Muscle of arm (tissue), 1 donor: ENCODE measurements at regions not wholly inside any gene's neighbourhood (a gene's known extent, or its start where the extent isn't known, plus 50 kb on each side); places are given as distances from the start of the nearest gene placed in this dataset.
"Not testable (repeated sequence)": the region's sequence is repeated elsewhere in the genome, so short reads cannot be mapped to it uniquely, and the experiment has no call there.

Experiments
- DNase-seq: peaks from one replicate; pipeline ENCODE4 v3.0.0-alpha.2; 2013

DNA sequence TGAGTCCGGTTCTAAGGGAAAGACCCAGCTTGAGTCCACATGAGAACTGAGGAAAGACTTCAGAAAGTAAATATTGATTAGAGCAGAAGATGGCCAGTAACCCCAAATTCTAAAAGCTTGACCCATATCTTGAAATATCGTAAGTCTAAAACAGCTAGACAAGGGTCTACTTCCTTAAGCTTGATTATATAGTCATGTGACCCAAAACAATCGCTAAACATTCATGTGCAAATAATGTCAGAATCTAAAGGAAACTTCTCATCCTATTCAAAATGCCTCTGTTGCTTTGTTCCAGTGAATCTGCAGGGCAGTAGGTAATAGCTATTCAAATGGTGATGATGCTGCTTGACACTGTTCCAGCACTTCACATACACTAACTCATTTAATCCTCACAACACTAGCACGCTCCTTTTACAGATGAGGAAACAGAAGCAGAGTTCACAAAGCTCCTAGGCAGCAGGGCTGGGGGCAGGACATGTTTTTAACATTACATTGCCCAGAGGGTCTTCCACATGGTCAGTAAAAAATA lies 52.6 kb downstream of the TCF20 start:
- DNase-seq = no peak

GRCh38 chr22:42217019-42217751 lies 53.3 kb downstream of the TCF20 start:
- DNase-seq = no peak

DNA sequence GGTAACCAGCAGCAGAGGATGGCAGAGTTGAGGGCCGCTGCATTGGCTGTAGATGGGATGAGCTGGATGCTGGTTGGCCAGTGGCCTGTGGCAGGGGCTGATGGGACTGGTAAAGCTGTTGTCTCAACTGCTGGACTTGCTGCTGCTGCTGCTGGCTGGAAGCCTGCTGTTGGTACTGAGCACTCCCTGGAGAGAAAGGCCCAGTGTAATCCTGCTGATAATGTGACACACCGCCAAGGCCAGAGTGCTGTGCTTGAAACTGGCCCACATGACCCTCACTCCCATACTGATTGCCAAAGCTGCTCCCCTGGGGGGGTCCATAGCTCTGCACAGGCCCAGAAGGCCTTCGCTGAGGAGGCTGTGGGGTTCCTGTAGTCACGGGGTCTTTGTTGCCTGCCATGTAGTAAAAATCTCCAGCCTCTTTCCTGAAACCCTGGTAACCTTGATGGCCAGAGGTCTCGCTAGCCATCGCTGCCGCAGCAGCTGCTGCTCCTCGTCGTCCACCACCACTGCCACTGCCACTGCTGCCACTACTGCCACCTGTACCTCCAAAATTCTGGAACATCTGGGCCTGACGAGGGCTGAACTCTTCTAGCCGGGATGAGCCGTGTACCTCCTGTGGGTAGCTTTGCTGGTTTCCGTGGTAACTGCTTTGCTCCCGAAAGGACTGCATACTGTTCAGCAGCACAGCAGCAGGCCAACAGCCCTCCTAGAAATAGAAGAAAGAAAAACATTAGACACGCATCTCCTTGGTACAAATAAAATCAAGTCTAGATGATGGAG lies 55.6 kb downstream of the TCF20 start:
- DNase-seq = no peak

- DNase-seq = no peak
Measured at GRCh38 chr22:42208362-42208761, 62.1 kb downstream of the TCF20 start.

- DNase-seq = no peak
Measured at GRCh38 chr22:42207918-42208317, 62.5 kb downstream of the TCF20 start.

- no peak for DNase-seq
Measured at GRCh38 chr22:42203609-42204008, 66.8 kb downstream of the TCF20 start.

DNA sequence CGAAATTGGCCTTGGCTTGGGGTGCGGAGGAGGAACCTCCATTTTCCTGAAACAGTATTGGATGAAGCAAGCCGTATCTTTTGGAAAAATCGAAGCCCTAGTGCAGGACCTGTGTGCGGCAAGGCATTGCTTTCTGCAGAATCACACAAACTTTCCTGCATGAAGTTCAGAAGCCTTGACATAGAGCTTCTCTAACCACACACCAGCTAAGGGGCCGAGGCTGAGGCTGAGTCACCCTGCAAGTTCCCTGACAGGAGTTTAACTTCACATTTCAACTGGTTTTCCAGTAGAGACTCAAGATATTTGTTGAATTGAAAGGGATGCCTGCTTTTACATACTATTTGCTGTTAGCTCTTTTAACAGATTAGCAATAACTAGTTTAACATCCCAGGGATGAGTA lies 67.8 kb downstream of the TCF20 start:
- DNase-seq = no peak

GRCh38 chr22:42202048-42202447 lies 68.4 kb downstream of the TCF20 start:
- DNase-seq = no peak

GRCh38 chr22:42199025-42199424 lies 68.4 kb upstream of the CYP2D6 start:
- DNase-seq = no peak

- no peak for DNase-seq
Measured at GRCh38 chr22:42198226-42198625, 67.6 kb upstream of the CYP2D6 start.

- DNase-seq = no peak
Measured at GRCh38 chr22:42196454-42196853, 65.8 kb upstream of the CYP2D6 start.

DNA sequence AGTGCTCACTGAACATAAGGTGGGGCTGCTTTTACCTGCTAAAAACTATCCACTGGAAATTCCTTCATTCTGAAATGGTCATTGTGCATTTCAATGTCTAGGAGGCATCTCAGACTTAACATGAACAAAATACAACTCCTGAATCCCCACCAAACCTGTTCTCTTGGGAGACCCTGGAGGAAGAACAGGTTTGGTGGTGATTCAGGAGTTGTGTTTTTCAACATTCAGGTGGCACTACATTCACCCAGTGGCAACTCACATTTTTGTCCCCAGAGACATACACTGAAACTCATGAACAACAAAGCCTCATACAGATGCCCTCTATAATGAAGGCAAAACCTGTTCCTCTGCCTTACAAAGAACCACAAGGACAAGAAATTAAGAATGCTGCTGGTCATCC lies 64.3 kb upstream of the CYP2D6 start:
- DNase-seq = no peak

GRCh38 chr22:42194104-42194851 lies 63.7 kb upstream of the CYP2D6 start:
- no peak for DNase-seq

DNA sequence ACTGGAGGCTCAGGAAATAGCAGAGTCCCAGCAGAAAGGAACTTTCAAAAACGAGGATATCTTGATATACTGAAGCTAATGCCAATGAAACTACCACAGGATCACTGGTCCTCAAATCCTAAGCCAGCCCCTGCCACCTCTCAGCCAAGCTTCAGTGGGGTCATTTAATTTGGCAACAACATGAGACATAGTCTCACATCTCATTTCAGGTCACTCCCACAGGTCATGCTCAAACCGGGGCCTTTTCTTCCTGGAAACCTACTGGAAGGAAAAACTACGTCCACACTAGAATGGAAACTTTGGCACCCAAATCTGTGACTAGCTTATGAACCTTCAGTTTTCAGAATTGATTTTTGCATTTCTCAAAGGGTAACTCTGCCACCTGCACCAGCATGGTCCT lies 61.9 kb upstream of the CYP2D6 start:
- DNase-seq = no peak

DNA sequence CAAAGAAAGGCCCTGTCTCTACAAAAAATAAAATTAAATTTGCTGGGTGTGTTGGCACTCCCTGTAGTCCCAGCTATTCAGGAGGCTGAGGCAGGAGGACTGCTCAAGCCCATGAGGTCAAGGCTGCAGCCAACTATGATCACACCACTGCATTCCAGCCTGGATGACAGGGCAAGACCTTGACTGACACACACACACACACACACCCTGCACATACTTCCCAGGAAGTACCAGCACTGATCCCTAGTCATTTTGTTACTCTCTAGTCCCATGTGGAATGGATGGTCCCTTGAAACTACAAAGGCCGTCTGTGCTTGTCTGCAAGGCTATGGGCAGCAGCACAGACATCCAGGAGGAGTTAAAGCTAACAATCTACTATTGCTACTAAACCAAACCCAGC lies 59.7 kb upstream of the CYP2D6 start:
- DNase-seq = no peak

- DNase-seq = no peak
Measured at GRCh38 chr22:42189761-42190160, 59.2 kb upstream of the CYP2D6 start.

DNA sequence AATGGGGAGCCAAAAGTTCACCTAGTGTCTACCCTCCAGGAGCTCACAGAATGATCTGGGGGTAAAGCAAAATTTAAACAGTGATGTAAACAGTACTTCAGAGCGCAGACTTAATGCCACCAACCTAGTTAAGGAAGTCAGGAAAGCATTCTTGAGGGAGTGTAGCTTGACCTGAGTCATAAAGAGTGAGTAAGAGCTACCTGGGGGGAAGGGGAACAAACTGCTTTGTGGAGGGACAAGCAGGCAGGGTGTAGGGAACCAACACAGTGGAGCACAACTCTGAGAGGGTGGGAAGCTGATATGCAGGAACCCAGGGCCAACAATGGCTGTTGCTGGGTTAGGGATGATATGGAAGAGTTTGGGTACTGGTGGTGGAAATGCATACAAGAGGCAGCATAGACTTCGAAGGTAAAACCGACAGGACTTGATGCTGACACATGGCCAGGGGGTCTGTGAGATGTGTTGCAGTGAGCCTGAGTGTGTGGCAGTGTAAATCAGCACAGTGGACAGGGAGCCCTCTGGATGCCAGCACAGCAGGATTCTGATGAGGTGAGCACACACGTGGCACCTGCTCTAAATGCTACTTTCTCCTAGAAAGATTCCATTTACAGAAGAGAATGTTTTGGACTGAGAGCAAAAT lies 58.3 kb upstream of the CYP2D6 start:
- no peak for DNase-seq

DNA sequence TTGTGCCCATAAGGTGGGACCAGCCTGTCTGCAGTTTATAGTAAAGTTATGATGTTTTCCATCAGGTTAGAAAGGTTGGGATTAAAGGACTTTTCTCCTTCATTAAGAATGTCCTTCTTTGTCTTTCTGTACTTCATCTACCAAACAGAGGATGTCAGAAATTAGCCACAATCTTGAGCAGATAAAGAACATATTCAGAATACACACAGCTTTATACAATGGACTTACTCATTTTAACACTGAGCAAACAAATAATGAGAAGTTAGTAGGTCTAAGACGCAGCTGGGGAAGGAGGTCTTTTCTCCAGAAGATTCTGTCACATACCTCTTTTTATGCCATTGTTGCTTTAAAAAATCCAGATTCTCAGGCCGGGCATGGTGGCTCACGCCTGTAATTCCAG lies 57.0 kb upstream of the CYP2D6 start:
- DNase-seq = no peak

DNA sequence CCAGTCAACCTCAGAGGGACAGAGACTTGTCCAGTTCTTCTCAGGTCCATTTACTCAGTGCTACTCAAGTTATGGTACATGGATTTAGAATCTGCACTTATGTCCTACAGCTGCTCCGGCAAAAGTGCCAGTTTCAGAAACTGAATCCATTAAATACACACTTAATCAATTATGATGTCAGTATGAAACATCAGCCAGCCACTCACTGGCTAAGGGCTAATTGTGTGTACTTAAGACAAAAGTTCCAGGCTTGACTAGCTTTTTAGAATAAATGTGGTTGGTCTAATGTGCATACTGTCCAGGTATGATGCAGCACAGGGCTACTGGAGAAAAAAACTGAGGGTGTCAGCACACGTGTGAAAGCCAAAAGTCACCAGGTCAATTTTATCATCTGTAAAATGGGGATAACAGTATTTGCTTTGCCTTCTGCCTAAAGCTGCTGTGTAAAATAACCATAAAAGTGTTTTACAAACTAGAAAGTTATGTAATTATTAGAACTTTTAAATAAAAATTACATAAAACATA lies 55.4 kb upstream of the CYP2D6 start:
- no peak for DNase-seq

- DNase-seq = no peak
Measured at GRCh38 chr22:42184852-42185251, 54.2 kb upstream of the CYP2D6 start.

DNA sequence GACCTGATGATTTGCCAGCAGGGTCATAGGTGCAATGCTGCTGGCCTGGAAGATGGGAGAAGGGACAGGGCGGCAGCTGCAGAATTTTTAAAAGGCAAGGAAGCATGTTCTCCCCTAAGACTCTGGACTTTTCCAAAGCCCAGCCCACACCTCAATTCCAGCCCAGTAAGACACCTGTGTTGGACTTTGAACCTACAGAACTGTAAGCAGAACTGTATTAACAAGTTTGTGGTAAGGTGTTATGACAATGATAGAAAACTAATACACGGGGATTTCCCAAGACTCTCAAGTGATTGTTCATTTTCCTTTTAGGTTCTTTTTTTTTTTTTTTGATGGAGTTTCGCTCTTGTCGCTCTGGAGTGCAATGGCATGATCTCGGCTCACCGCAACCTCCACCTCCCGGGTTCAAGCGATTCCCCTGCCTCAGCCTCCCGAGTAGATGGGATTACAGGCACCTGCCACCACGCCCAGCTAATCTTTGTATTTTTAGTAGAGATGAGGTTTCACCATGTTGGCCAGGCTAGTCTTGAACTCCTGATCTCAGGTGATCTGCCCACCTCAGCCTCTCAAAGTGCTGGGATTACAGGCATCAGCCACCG lies 53.0 kb upstream of the CYP2D6 start:
- not testable (repeated sequence) for DNase-seq
